UCSD-AML1 (cell line): ENCODE measurements at regions not wholly inside any gene's neighbourhood (a gene's known extent, or its start where the extent isn't known, plus 50 kb on each side); places are given as distances from the start of the nearest gene placed in this dataset.

Experiments used
- DNase-seq: peaks from one replicate; lab custom pipeline; 2025; ENCODE audit not compliant: unreplicated experiment; lab: John Stamatoyannopoulos, UW

- no peak for DNase-seq
Measured at GRCh38 chr12:9258676-9259075, 50.5 kb upstream of the PZP start.
